ENCODE measurements at regions not wholly inside any gene's neighbourhood (a gene's known extent, or its start where the extent isn't known, plus 50 kb on each side); places are given as distances from the start of the nearest gene placed in this dataset.

DNA sequence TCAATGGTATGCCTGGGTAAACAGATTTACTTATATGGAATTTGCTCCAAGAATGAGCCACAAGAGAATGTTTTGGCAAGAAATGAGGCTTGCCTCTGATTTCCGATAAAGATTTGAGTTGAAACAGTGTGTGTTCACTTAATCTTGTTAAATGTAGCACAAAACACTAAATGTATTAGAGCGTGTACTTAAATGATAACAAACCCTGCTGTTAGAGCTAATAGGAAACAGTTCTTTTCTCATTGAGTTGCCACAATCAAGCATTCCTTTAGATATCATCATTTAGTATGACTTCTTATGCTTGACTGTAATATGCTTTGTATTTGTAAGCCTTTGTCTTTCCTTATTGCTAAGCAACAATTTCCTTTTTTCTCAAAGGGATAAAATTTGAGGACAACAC lies 353.6 kb upstream of the ZNF717 start:
- TF ChIP-seq POLR2A (IDR thresholded peaks at IDR 0.05; ENCODE audit: low read length) (no peak), GATA1 (IDR thresholded peaks at IDR 0.05; ENCODE audit: low read depth, low read length) (no peak)

All from erythroblast (primary cell).